OCI-LY7 (cell line): ENCODE measurements at regions not wholly inside any gene's neighbourhood (a gene's known extent, or its start where the extent isn't known, plus 50 kb on each side); places are given as distances from the start of the nearest gene placed in this dataset.

Source experiments
- BruUV-seq: library from RNA; stranded (reverse); fragments of 400-500 nt; replicated peaks from 2 replicates; lab custom pipeline; 2021; lab: Mats Ljungman, UMichigan
- CTCF ChIA-PET: fragments of 300-600 bp; sonication (Branson Sonifier 250); formaldehyde crosslinking; loops from one replicate; lab custom pipeline; 2022; ENCODE audit warnings: antibody characterized with exemption; ENCODE audit not compliant: unreplicated experiment; lab: Charles Lee
- POLR2A ChIA-PET: fragments of 300-600 bp; sonication (Branson Sonifier 250); formaldehyde crosslinking; loops from one replicate; lab custom pipeline; 2022; ENCODE audit warnings: antibody characterized with exemption; lab: Charles Lee
- DNase-seq: peaks from one replicate; pipeline ENCODE4 v3.0.0-alpha.2; 2015; ENCODE audit warnings: low spot score
- H2AFZ ChIP-seq: fragments of 200-600 bp; sonication (generic), shearing (Covaris generic); 2 replicates; pipeline ENCODE4 v1.6.1; 2014; ENCODE audit warnings: mild to moderate bottlenecking, antibody characterized with exemption, low read length, moderate library complexity
- H3K27ac ChIP-seq: fragments of 200-600 bp; sonication (generic); 2 replicates; pipeline ENCODE4 v1.5.1; 2014; ENCODE audit warnings: mixed run types, low read depth, mild to moderate bottlenecking, moderate library complexity, low read length, inconsistent platforms; ENCODE audit not compliant: poor library complexity, severe bottlenecking
- H3K36me3 ChIP-seq: fragments of 200-600 bp; sonication (generic); 2 replicates; pipeline ENCODE4 v1.6.1; 2014; ENCODE audit warnings: mild to moderate bottlenecking, antibody characterized with exemption, low read length, moderate library complexity, mixed read lengths; ENCODE audit not compliant: insufficient read depth
- H3K4me1 ChIP-seq: fragments of 200-600 bp; sonication (generic); 2 replicates; pipeline ENCODE4 v1.5.1; 2014; ENCODE audit warnings: mild to moderate bottlenecking, low read length; ENCODE audit not compliant: insufficient read depth, poor library complexity, severe bottlenecking
- H3K4me2 ChIP-seq: fragments of 200-600 bp; sonication (generic); 2 replicates; pipeline ENCODE4 v1.6.1; 2014; ENCODE audit warnings: mild to moderate bottlenecking, low read length
- H3K4me3 ChIP-seq: fragments of 200-600 bp; sonication (generic); 2 replicates; pipeline ENCODE4 v1.5.1; 2014; ENCODE audit warnings: mild to moderate bottlenecking, low read depth, low read length; ENCODE audit not compliant: poor library complexity, severe bottlenecking
- H3K79me2 ChIP-seq: fragments of 200-600 bp; sonication (generic); 2 replicates; pipeline ENCODE4 v1.6.1; 2016; ENCODE audit warnings: low read depth, mild to moderate bottlenecking, low read length, moderate library complexity, mixed read lengths; ENCODE audit not compliant: insufficient read depth
- H3K9me2 ChIP-seq: fragments of 200-600 bp; sonication (generic); 2 replicates; pipeline ENCODE4 v1.6.1; 2016; ENCODE audit warnings: mild to moderate bottlenecking, low read length, mixed read lengths; ENCODE audit not compliant: insufficient read depth
- H3K9me3 ChIP-seq: fragments of 200-600 bp; sonication (generic); 2 replicates; pipeline ENCODE4 v1.6.1; 2014; ENCODE audit warnings: mild to moderate bottlenecking, mixed run types, low read length, mixed read lengths
- H4K20me1 ChIP-seq: fragments of 200-600 bp; sonication (generic); 2 replicates; pipeline ENCODE4 v1.6.1; 2014; ENCODE audit warnings: mild to moderate bottlenecking, antibody characterized with exemption, low read length, moderate library complexity, mixed read lengths; ENCODE audit not compliant: insufficient read depth
- EZH2phosphoT487 ChIP-seq: fragments of 200-600 bp; sonication (generic); IDR thresholded peaks from 2 replicates; pipeline ENCODE4 v1.6.1; 2018; ENCODE audit warnings: low read depth, borderline replicate concordance, mild to moderate bottlenecking, mixed run types, antibody characterized with exemption, low read length, moderate library complexity, mixed read lengths
- intact Hi-C: fragments of 100-400 bp; cut with micrococcal nuclease; formaldehyde crosslinking; loops from one replicate; pipeline ENCODE4 v1.10.0; 2022; ENCODE audit not compliant: unreplicated experiment
- TF ChIP-seq, protein P1 (sequence below): fragments of 200-600 bp; sonication (generic); conservative IDR thresholded peaks from 2 replicates; pipeline ENCODE4 v1.5.1; 2014; ENCODE audit warnings: mild to moderate bottlenecking, antibody characterized with exemption, low read length, moderate library complexity, mixed read lengths

DNA sequence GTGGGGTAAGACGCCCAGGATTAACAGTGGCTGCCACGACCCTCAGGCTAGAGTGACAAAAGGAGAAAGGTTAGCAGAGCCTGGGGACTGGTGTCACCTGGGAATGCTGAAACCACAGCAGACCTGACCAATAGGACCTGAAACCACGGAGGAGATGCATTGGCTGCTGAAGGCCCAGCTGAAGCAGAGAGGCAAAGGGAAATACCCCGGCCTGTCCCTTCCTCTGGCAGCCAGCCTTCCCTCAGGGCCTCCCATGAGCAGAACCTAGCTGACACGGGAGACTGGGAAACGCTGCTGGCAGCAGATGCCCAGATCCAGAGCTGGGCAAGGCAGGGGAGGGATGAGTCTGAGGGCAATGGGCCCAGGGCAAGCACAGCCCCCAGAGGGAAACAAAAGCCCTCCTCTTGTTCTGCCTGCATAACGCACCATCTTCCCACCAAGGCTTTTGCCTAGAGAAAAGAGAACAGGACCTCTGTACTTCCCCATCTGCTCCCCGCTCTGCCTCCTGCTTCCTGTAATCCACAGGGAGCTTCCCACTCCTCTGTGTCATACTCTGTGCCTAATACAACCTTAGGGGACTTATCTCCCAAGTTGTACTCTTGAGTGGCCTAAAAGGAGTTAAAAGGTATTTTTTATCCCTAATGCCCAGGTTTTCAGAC lies 216.2 kb downstream of the ABHD5 start:
- Histone ChIP-seq H3K27ac (peak overlapping the region; percentile 61), H3K36me3 (no peaks in the 10 kb centered on the region), H3K79me2 (no peaks in the 10 kb centered on the region), H3K9me3 (no peaks in the 10 kb centered on the region), H3K4me2 (peak overlapping the region; percentile 67), H3K4me3 (peak overlapping the region; percentile 29), H4K20me1 (no peaks in the 10 kb centered on the region), H3K9me2 (no peaks in the 10 kb centered on the region), H3K4me1 (peaks cover 41% of the 10 kb centered on the region), H2AFZ (peak overlapping the region; percentile 85)
- no TSS peak for BruUV-seq
- no peak for DNase-seq
- POLR2A ChIA-PET, result interaction anchor here (0.7 to 1.5 kb wide), 6 partner anchors 12 to 100 kb away, joined by 3 to 10 read pairs (median 4); no protein-coding TSS in a partner anchor
- TF ChIP-seq EZH2phosphoT487, result no peak
- TF ChIP-seq, protein P1, sequence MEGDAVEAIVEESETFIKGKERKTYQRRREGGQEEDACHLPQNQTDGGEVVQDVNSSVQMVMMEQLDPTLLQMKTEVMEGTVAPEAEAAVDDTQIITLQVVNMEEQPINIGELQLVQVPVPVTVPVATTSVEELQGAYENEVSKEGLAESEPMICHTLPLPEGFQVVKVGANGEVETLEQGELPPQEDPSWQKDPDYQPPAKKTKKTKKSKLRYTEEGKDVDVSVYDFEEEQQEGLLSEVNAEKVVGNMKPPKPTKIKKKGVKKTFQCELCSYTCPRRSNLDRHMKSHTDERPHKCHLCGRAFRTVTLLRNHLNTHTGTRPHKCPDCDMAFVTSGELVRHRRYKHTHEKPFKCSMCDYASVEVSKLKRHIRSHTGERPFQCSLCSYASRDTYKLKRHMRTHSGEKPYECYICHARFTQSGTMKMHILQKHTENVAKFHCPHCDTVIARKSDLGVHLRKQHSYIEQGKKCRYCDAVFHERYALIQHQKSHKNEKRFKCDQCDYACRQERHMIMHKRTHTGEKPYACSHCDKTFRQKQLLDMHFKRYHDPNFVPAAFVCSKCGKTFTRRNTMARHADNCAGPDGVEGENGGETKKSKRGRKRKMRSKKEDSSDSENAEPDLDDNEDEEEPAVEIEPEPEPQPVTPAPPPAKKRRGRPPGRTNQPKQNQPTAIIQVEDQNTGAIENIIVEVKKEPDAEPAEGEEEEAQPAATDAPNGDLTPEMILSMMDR, result no peak
- CTCF ChIA-PET, result interaction anchor here (1.7 kb wide), 1 partner anchor 12 kb away, joined by 4 read pairs; no protein-coding TSS in a partner anchor
- intact Hi-C loops, result no loop called here

DNA sequence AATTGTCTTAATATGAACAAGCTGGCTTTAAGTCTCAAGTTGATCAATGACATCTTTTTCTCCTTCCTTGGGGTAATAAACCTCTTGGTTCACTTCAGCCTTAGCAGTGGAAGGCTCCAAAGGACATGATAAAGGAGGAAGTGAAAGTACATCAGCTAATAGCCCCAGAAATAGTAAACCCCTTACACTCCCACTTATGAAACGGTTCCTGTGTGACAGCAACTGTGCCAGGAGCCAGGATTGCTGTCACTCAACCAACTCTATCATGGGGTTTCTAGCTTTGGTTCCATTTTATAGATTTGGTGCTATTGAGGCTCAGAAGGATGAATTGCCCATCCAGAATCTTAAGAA lies 216.7 kb downstream of the ABHD5 start:
- peak overlapping the region; percentile 61 for H3K27ac ChIP-seq
- H4K20me1 ChIP-seq, result no peaks in the 10 kb centered on the region
- peaks cover 41% of the 10 kb centered on the region for H3K4me1 ChIP-seq
- H3K9me3 ChIP-seq, result no peaks in the 10 kb centered on the region
- BruUV-seq, result no TSS peak
- peak overlapping the region; percentile 29 for H3K4me3 ChIP-seq
- intact Hi-C loops, result no loop called here
- H3K36me3 ChIP-seq, result no peaks in the 10 kb centered on the region
- H3K79me2 ChIP-seq, result no peaks in the 10 kb centered on the region
- no peak for TF ChIP-seq EZH2phosphoT487
- TF ChIP-seq, protein P1, result no peak
- H3K4me2 ChIP-seq, result peak overlapping the region; percentile 67
- H2AFZ ChIP-seq, result peak overlapping the region; percentile 85; the same call in 1 of the 2 replicates
- ChIA-PET CTCF (interaction anchor here (1.7 kb wide), 1 partner anchor 12 kb away, joined by 4 read pairs; no protein-coding TSS in a partner anchor), POLR2A (interaction anchor here (1.1 to 1.5 kb wide), 5 partner anchors 13 to 61 kb away, joined by 3 to 10 read pairs (median 5); no protein-coding TSS in a partner anchor)
- H3K9me2 ChIP-seq, result no peaks in the 10 kb centered on the region
- peak; percentile 81 for DNase-seq

DNA sequence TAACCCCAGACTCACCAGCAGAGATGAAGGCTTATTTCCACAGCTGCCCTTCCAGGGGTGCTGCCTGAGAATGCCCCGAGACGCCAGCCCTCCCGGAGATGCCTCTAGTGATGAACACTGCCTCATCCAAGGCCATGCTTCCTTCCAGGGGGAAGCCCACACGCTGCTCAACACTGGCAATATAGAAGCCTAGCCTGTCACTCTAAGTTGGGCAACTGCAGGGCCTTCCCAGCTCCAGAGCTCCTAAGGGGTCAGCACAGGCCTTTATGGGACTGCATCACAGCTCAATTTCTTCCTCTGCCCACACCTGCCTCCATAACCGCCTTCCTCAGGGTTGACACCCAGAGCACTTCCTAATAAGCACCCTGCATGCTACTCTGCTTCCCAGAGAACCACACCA lies 217.7 kb downstream of the ABHD5 start:
- Histone ChIP-seq H3K27ac (no peak overlapping the region), H3K9me3 (no peaks in the 10 kb centered on the region), H3K4me3 (no peak overlapping the region), H3K4me2 (peak overlapping the region; percentile 67; the same call in 1 of the 2 replicates), H3K4me1 (peaks cover 41% of the 10 kb centered on the region), H4K20me1 (no peaks in the 10 kb centered on the region), H3K9me2 (no peaks in the 10 kb centered on the region), H3K36me3 (no peaks in the 10 kb centered on the region), H3K79me2 (no peaks in the 10 kb centered on the region), H2AFZ (0 out of 2 replicates have a peak overlapping the region, but pooled peaks have one; percentile 12)
- CTCF ChIA-PET, result interaction anchor here (1.7 kb wide), 1 partner anchor 13 kb away, joined by 4 read pairs; no protein-coding TSS in a partner anchor
- BruUV-seq, result no TSS peak
- DNase-seq, result no peak
- POLR2A ChIA-PET, result interaction anchor here (0.6 to 1.1 kb wide), 2 partner anchors 16 to 464 kb away, joined by 5 to 6 read pairs; no protein-coding TSS in a partner anchor
- intact Hi-C loops, result no loop called here
- TF ChIP-seq, protein P1, result no peak
- no peak for TF ChIP-seq EZH2phosphoT487
